OCI-LY7 (cell line): ENCODE measurements at regions not wholly inside any gene's neighbourhood (a gene's known extent, or its start where the extent isn't known, plus 50 kb on each side); places are given as distances from the start of the nearest gene placed in this dataset.

Experiments used
- BruUV-seq: library from RNA; stranded (reverse); fragments of 400-500 nt; replicated peaks from 2 replicates; lab custom pipeline; 2021; lab: Mats Ljungman, UMichigan
- CTCF ChIA-PET: fragments of 300-600 bp; sonication (Branson Sonifier 250); formaldehyde crosslinking; loops from one replicate; lab custom pipeline; 2022; ENCODE audit warnings: antibody characterized with exemption; ENCODE audit not compliant: unreplicated experiment; lab: Charles Lee
- POLR2A ChIA-PET: fragments of 300-600 bp; sonication (Branson Sonifier 250); formaldehyde crosslinking; loops from one replicate; lab custom pipeline; 2022; ENCODE audit warnings: antibody characterized with exemption; lab: Charles Lee
- DNase-seq: peaks from one replicate; pipeline ENCODE4 v3.0.0-alpha.2; 2015; ENCODE audit warnings: low spot score
- H2AFZ ChIP-seq: fragments of 200-600 bp; sonication (generic), shearing (Covaris generic); 2 replicates; pipeline ENCODE4 v1.6.1; 2014; ENCODE audit warnings: mild to moderate bottlenecking, antibody characterized with exemption, low read length, moderate library complexity
- H3K27ac ChIP-seq: fragments of 200-600 bp; sonication (generic); 2 replicates; pipeline ENCODE4 v1.5.1; 2014; ENCODE audit warnings: mixed run types, low read depth, mild to moderate bottlenecking, moderate library complexity, low read length, inconsistent platforms; ENCODE audit not compliant: poor library complexity, severe bottlenecking
- H3K36me3 ChIP-seq: fragments of 200-600 bp; sonication (generic); 2 replicates; pipeline ENCODE4 v1.6.1; 2014; ENCODE audit warnings: mild to moderate bottlenecking, antibody characterized with exemption, low read length, moderate library complexity, mixed read lengths; ENCODE audit not compliant: insufficient read depth
- H3K4me1 ChIP-seq: fragments of 200-600 bp; sonication (generic); 2 replicates; pipeline ENCODE4 v1.5.1; 2014; ENCODE audit warnings: mild to moderate bottlenecking, low read length; ENCODE audit not compliant: insufficient read depth, poor library complexity, severe bottlenecking
- H3K4me2 ChIP-seq: fragments of 200-600 bp; sonication (generic); 2 replicates; pipeline ENCODE4 v1.6.1; 2014; ENCODE audit warnings: mild to moderate bottlenecking, low read length
- H3K4me3 ChIP-seq: fragments of 200-600 bp; sonication (generic); 2 replicates; pipeline ENCODE4 v1.5.1; 2014; ENCODE audit warnings: mild to moderate bottlenecking, low read depth, low read length; ENCODE audit not compliant: poor library complexity, severe bottlenecking
- H3K79me2 ChIP-seq: fragments of 200-600 bp; sonication (generic); 2 replicates; pipeline ENCODE4 v1.6.1; 2016; ENCODE audit warnings: low read depth, mild to moderate bottlenecking, low read length, moderate library complexity, mixed read lengths; ENCODE audit not compliant: insufficient read depth
- H3K9me2 ChIP-seq: fragments of 200-600 bp; sonication (generic); 2 replicates; pipeline ENCODE4 v1.6.1; 2016; ENCODE audit warnings: mild to moderate bottlenecking, low read length, mixed read lengths; ENCODE audit not compliant: insufficient read depth
- H3K9me3 ChIP-seq: fragments of 200-600 bp; sonication (generic); 2 replicates; pipeline ENCODE4 v1.6.1; 2014; ENCODE audit warnings: mild to moderate bottlenecking, mixed run types, low read length, mixed read lengths
- H4K20me1 ChIP-seq: fragments of 200-600 bp; sonication (generic); 2 replicates; pipeline ENCODE4 v1.6.1; 2014; ENCODE audit warnings: mild to moderate bottlenecking, antibody characterized with exemption, low read length, moderate library complexity, mixed read lengths; ENCODE audit not compliant: insufficient read depth
- EZH2phosphoT487 ChIP-seq: fragments of 200-600 bp; sonication (generic); IDR thresholded peaks from 2 replicates; pipeline ENCODE4 v1.6.1; 2018; ENCODE audit warnings: low read depth, borderline replicate concordance, mild to moderate bottlenecking, mixed run types, antibody characterized with exemption, low read length, moderate library complexity, mixed read lengths
- intact Hi-C: fragments of 100-400 bp; cut with micrococcal nuclease; formaldehyde crosslinking; loops from one replicate; pipeline ENCODE4 v1.10.0; 2022; ENCODE audit not compliant: unreplicated experiment
- TF ChIP-seq, protein P1 (sequence below): fragments of 200-600 bp; sonication (generic); conservative IDR thresholded peaks from 2 replicates; pipeline ENCODE4 v1.5.1; 2014; ENCODE audit warnings: mild to moderate bottlenecking, antibody characterized with exemption, low read length, moderate library complexity, mixed read lengths

DNA sequence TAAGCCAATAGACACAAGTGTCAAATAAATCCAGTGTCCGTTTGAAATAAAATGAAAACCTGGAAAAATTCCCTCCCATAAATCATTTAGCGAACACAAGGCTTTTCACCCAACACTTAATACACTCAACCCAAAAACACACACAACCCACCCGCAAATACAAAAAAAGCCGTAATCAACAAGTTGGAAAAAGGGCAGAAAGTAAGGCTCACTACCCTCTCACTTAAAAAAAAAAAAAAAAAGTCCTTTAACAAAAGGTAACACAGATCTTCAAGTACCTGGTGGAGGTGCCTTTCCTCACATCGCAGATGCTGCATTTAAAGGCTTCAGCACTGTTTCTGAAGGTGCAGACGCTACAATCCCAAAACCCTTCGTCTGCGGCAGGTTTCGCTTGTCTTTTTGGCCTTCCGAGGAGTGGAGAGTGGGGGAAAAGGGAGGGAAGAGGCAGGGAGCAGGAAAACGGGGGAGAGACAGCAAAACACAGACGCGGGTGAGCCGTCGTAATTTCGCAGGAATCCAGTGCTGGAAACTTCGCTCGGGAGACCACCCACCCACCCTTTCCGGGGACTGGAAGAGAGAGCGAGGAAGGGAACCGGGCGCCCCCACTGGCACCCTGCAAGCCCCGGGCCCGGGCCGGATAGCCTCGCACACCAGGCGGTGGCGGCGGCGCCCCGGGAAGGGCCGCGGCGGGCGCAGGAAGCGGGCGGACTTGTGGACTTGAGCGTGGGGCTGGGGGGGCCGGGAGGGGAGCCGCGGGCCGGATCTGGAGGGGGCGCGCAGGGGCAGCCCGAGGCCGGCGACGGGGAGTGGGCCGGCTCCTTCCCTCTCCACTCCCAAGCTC is 401.8 kb downstream of the SHQ1 start, which contains the start of gene RYBP:
Gene RYBP, minus strand, starts transcription at position 404 of the 841 bp plus-strand sequence.
- Histone ChIP-seq H3K9me2 (no peaks in the 10 kb centered on the region), H3K79me2 (peaks cover 52% of the 10 kb centered on the region), H3K36me3 (peaks cover 16% of the 10 kb centered on the region), H3K4me2 (peak within 1 kb of the TSS; percentile 97), H4K20me1 (peaks cover 44% of the 10 kb centered on the region), H3K9me3 (no peaks in the 10 kb centered on the region), H3K27ac (peak within 1 kb of the TSS; percentile 22), H3K4me1 (peaks cover 49% of the 10 kb centered on the region), H2AFZ (peak within 1 kb of the TSS; percentile 93), H3K4me3 (peak within 1 kb of the TSS; percentile 86)
- peak; percentile 56 for DNase-seq
- TF ChIP-seq EZH2phosphoT487, result no peak
- TF ChIP-seq, protein P1, sequence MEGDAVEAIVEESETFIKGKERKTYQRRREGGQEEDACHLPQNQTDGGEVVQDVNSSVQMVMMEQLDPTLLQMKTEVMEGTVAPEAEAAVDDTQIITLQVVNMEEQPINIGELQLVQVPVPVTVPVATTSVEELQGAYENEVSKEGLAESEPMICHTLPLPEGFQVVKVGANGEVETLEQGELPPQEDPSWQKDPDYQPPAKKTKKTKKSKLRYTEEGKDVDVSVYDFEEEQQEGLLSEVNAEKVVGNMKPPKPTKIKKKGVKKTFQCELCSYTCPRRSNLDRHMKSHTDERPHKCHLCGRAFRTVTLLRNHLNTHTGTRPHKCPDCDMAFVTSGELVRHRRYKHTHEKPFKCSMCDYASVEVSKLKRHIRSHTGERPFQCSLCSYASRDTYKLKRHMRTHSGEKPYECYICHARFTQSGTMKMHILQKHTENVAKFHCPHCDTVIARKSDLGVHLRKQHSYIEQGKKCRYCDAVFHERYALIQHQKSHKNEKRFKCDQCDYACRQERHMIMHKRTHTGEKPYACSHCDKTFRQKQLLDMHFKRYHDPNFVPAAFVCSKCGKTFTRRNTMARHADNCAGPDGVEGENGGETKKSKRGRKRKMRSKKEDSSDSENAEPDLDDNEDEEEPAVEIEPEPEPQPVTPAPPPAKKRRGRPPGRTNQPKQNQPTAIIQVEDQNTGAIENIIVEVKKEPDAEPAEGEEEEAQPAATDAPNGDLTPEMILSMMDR, result peak; percentile 49
- no TSS peak for BruUV-seq
- ChIA-PET CTCF (interaction anchor here (0.7 kb wide), 1 partner anchor 70 kb away, joined by 3 read pairs; no protein-coding TSS in a partner anchor), POLR2A (interaction anchor here (0.5 to 1.1 kb wide), 2 partner anchors 11 to 365 kb away, joined by 3 to 4 read pairs; no protein-coding TSS in a partner anchor)
- intact Hi-C loops, result loop anchor here (1.0 to 10.0 kb wide), 5 partner anchors 282 to 462 kb away; no protein-coding TSS in a partner anchor

DNA sequence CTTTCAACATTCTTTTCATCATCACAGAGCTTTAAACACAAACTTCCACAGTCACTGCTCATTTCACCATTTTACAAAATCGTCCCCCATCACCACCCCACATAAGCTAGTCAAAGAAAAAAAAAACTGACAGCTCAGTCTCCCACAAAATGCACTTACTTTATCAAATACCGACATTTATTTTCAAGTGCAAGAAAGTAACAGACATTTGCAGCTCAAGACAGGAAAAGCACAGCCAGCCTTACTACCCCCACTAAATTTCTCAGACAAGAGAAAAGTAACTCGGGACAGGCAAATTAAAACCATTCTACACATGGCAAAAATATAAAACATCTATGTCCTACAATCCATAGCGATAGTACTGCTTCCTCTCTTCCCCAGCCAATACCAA is 402.4 kb downstream of the SHQ1 start:
- no peak overlapping the region for H3K27ac ChIP-seq
- H4K20me1 ChIP-seq, result peaks cover 50% of the 10 kb centered on the region
- TF ChIP-seq, protein P1, result no peak
- no peak for TF ChIP-seq EZH2phosphoT487
- H3K36me3 ChIP-seq, result peaks cover 16% of the 10 kb centered on the region
- ChIA-PET CTCF (no interaction called here), POLR2A (interaction anchor here (0.5 to 0.8 kb wide), 3 partner anchors 11 to 361 kb away, joined by 3 read pairs; no protein-coding TSS in a partner anchor)
- TSS peak; percentile 55 for BruUV-seq
- peak overlapping the region; percentile 95 for H3K4me2 ChIP-seq
- peaks cover 56% of the 10 kb centered on the region for H3K4me1 ChIP-seq
- intact Hi-C loops, result loop anchor here (1.0 to 10.0 kb wide), 5 partner anchors 282 to 461 kb away; no protein-coding TSS in a partner anchor
- no peaks in the 10 kb centered on the region for H3K9me3 ChIP-seq
- H3K4me3 ChIP-seq, result peak overlapping the region; percentile 86
- H2AFZ ChIP-seq, result no peak overlapping the region
- H3K79me2 ChIP-seq, result peaks cover 58% of the 10 kb centered on the region
- DNase-seq, result peak; percentile 18
- no peaks in the 10 kb centered on the region for H3K9me2 ChIP-seq
